HuH-7 (cell line): ENCODE measurements at regions not wholly inside any gene's neighbourhood (a gene's known extent, or its start where the extent isn't known, plus 50 kb on each side); places are given as distances from the start of the nearest gene placed in this dataset.

ENCODE experiments used
- DNase-seq: peaks from one replicate; pipeline ENCODE4 v3.0.0; 2011; ENCODE audit warnings: low spot score

- DNase-seq: no peak
Observed at GRCh38 chr2:163368655-163369054, 367.2 kb downstream of the FIGN start.

GRCh38 chr2:163367825-163368582 is 367.8 kb downstream of the FIGN start:
- DNase-seq: no peak

GRCh38 chr2:163364736-163365135 is 371.1 kb downstream of the FIGN start:
- DNase-seq: no peak

- no peak for DNase-seq
Observed at GRCh38 chr2:163353551-163353950, 382.3 kb downstream of the FIGN start.

GRCh38 chr2:163351966-163352365 is 383.8 kb downstream of the FIGN start:
- no peak for DNase-seq

GRCh38 chr2:163351143-163351542 is 384.7 kb downstream of the FIGN start:
- DNase-seq: no peak

- peak; percentile 48 for DNase-seq
Observed at GRCh38 chr2:163348857-163349380, 386.9 kb downstream of the FIGN start.

GRCh38 chr2:163347982-163348856 is 387.6 kb downstream of the FIGN start:
- DNase-seq: no peak

- DNase-seq: peak; percentile 36
Observed at GRCh38 chr2:163345795-163346573, 389.8 kb downstream of the FIGN start.

GRCh38 chr2:163343316-163343715 is 392.5 kb downstream of the FIGN start:
- no peak for DNase-seq

GRCh38 chr2:163341426-163341825 is 394.4 kb downstream of the FIGN start:
- no peak for DNase-seq

GRCh38 chr2:163338270-163338669 is 397.5 kb downstream of the FIGN start:
- DNase-seq: no peak

GRCh38 chr2:163324677-163325076 is 411.1 kb downstream of the FIGN start:
- DNase-seq: no peak

- DNase-seq: no peak
Observed at GRCh38 chr2:163319006-163319405, 416.8 kb downstream of the FIGN start.

- DNase-seq: no peak
Observed at GRCh38 chr2:163314712-163315111, 421.1 kb downstream of the FIGN start.

GRCh38 chr2:163312713-163313112 is 423.1 kb downstream of the FIGN start:
- no peak for DNase-seq

GRCh38 chr2:163306647-163307046 is 429.2 kb downstream of the FIGN start:
- DNase-seq: no peak

- no peak for DNase-seq
Observed at GRCh38 chr2:163302141-163302540, 433.7 kb downstream of the FIGN start.

- no peak for DNase-seq
Observed at GRCh38 chr2:163291790-163292189, 444.0 kb downstream of the FIGN start.

GRCh38 chr2:163281717-163282116 is 443.1 kb upstream of the KCNH7 start:
- DNase-seq: no peak

GRCh38 chr2:163269374-163270021 is 430.9 kb upstream of the KCNH7 start:
- no peak for DNase-seq

GRCh38 chr2:163266772-163267171 is 428.2 kb upstream of the KCNH7 start:
- DNase-seq: no peak
